ENCODE measurements at regions not wholly inside any gene's neighbourhood (a gene's known extent, or its start where the extent isn't known, plus 50 kb on each side); places are given as distances from the start of the nearest gene placed in this dataset.

DNA sequence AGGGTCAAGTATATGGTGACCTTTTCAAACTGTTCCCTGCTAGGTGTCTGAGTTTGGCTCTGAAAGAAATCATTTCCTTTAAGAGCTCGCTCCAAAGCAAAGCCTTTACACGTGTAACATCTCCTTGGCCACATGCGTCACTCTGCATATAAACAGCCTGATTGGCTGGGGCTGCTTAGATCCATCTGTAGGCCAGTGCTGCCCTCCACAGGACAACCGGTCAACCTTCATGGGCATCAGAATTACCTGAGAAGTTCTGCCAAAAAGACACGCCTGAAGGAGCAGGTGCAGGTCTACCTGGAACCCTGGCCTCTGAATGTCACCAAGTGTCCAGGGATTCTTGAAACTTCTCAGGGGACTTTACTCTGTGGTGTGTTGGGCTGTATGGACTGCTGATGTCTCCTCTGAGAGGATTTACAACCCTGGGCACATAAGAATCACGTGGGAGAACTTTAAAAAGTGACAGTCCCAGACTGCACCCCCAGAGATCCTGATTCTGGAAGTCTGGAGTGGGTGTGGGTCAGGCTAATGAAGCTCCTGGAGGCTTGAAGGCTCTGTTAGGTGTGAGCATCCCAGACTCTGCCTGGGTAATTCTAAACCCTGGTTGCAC, 497.6 kb downstream of the GADD45G start:
- TF ChIP-seq ZNF174 (tag by site-specific recombination; IDR thresholded peaks at IDR 0.05) (no peak), ZNF121 (tag by site-specific recombination; IDR thresholded peaks at IDR 0.05) (no peak)
- TF ChIP-seq, protein P1, sequence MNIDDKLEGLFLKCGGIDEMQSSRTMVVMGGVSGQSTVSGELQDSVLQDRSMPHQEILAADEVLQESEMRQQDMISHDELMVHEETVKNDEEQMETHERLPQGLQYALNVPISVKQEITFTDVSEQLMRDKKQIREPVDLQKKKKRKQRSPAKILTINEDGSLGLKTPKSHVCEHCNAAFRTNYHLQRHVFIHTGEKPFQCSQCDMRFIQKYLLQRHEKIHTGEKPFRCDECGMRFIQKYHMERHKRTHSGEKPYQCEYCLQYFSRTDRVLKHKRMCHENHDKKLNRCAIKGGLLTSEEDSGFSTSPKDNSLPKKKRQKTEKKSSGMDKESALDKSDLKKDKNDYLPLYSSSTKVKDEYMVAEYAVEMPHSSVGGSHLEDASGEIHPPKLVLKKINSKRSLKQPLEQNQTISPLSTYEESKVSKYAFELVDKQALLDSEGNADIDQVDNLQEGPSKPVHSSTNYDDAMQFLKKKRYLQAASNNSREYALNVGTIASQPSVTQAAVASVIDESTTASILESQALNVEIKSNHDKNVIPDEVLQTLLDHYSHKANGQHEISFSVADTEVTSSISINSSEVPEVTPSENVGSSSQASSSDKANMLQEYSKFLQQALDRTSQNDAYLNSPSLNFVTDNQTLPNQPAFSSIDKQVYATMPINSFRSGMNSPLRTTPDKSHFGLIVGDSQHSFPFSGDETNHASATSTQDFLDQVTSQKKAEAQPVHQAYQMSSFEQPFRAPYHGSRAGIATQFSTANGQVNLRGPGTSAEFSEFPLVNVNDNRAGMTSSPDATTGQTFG (tag by site-specific recombination; IDR thresholded peaks at IDR 0.05; ENCODE audit: borderline replicate concordance): no peak
